Brain microvascular endothelial cell (primary cell): ENCODE measurements at regions not wholly inside any gene's neighbourhood (a gene's known extent, or its start where the extent isn't known, plus 50 kb on each side); places are given as distances from the start of the nearest gene placed in this dataset.

Experiments
- DNase-seq: peaks from one replicate; pipeline ENCODE4 v3.0.0-alpha.2; 2020
- H3K27ac ChIP-seq: fragments of 250-450 bp; sonication (Bioruptor Pico); 2 replicates; pipeline ENCODE4 v1.5.1; 2020; ENCODE audit warnings: mild to moderate bottlenecking, moderate library complexity
- H3K27me3 ChIP-seq: fragments of 250-450 bp; sonication (Bioruptor Pico); replicated peaks from 2 replicates; pipeline ENCODE4 v1.5.1; 2020; ENCODE audit warnings: mild to moderate bottlenecking
- H3K36me3 ChIP-seq: fragments of 250-450 bp; sonication (Bioruptor Pico); replicated peaks from 2 replicates; pipeline ENCODE4 v1.5.1; 2020; ENCODE audit warnings: mild to moderate bottlenecking
- H3K4me3 ChIP-seq: 2 replicates; pipeline ENCODE4 v1.5.1; 2011; ENCODE audit warnings: low read depth, mild to moderate bottlenecking, control low read depth, low read length, moderate library complexity
- CTCF ChIP-seq: IDR thresholded peaks from 2 replicates; pipeline ENCODE4 v1.5.1; 2011; ENCODE audit warnings: low read depth, mild to moderate bottlenecking, moderate library complexity, low read length, control low read depth, inconsistent platforms; ENCODE audit errors: missing control alignments
- in situ Hi-C: cut with HindIII; loops from 2 replicates; pipeline ENCODE4 v1.10.0; 2017; ENCODE audit warnings: low sequenced_read_pairs, low pct_ligation_motif_present

DNA sequence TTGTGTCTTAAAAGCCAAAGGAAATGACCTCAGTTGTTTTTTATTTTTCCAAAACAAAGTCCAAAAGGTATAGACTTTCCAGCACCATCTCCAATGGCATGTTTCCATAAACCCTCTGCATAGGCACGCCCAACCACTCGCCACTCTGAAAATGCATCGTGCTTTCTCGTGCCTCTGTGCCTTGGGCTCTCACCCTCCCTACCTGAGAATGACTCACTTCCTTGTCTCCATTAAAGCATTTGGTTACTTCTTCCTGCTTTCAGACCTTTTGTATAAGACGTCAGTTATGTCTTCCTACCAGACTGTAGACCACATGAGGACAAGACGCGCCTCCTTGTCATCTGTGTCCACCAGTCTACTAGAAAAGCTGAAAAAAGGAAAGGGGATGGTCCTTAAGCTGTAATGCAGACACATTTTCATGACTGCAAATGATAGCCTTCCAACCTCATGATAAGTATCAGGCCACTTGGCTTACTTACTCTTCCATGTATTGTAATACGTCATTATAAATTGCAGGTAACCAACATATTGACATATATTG, 61.2 kb upstream of the CDYL start:
- in situ Hi-C loops: no loop called here
- H3K27me3 ChIP-seq: no peaks in the 10 kb centered on the region
- no peaks in the 10 kb centered on the region for H3K36me3 ChIP-seq
- no peak for DNase-seq
- H3K27ac ChIP-seq: no peak overlapping the region
- no peak overlapping the region for H3K4me3 ChIP-seq
- no peak for TF ChIP-seq CTCF

GRCh38 chr6:4712291-4712690, 63.9 kb upstream of the CDYL start:
- no peak overlapping the region for H3K4me3 ChIP-seq
- H3K27me3 ChIP-seq: no peaks in the 10 kb centered on the region
- DNase-seq: no peak
- in situ Hi-C loops: no loop called here
- no peak for TF ChIP-seq CTCF
- no peaks in the 10 kb centered on the region for H3K36me3 ChIP-seq
- H3K27ac ChIP-seq: no peak overlapping the region

- H3K27me3 ChIP-seq: no peaks in the 10 kb centered on the region
- no peak overlapping the region for H3K4me3 ChIP-seq
- no peak for TF ChIP-seq CTCF
- no peak overlapping the region for H3K27ac ChIP-seq
- DNase-seq: no peak
- H3K36me3 ChIP-seq: no peaks in the 10 kb centered on the region
- in situ Hi-C loops: no loop called here
Measured at GRCh38 chr6:4707011-4707410, 69.2 kb upstream of the CDYL start.

- Histone ChIP-seq H3K36me3 (no peaks in the 10 kb centered on the region), H3K27me3 (no peaks in the 10 kb centered on the region), H3K27ac (no peak overlapping the region), H3K4me3 (no peak overlapping the region)
- TF ChIP-seq CTCF: no peak
- no peak for DNase-seq
- in situ Hi-C loops: no loop called here
Measured at GRCh38 chr6:4705809-4706208, 70.4 kb upstream of the CDYL start.

DNA sequence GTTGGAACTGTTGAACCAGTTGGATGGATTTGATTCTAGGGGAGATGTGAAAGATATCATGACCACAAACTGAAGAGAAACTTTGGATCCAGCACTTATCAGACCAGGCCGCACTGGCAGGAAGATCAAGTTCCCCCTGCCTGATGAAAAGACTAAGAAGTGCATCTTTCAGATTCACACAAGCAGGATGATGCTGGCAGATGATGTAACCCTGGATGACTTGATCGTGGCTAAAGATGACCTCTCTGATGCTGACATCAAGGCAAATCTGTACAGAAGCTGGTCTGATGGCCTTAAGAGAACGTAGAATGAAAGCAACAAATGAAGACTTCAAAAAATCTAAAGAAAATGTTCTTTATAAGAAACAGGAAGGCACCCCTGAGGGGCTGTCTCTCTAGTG, 72.8 kb upstream of the CDYL start:
- DNase-seq: no peak
- Histone ChIP-seq H3K4me3 (no peak overlapping the region), H3K36me3 (no peaks in the 10 kb centered on the region), H3K27me3 (no peaks in the 10 kb centered on the region), H3K27ac (no peak overlapping the region)
- in situ Hi-C loops: no loop called here
- no peak for TF ChIP-seq CTCF

GRCh38 chr6:4698901-4699659, 77.1 kb upstream of the CDYL start:
- Histone ChIP-seq H3K4me3 (no peak overlapping the region), H3K27ac (no peak overlapping the region), H3K36me3 (no peaks in the 10 kb centered on the region), H3K27me3 (no peaks in the 10 kb centered on the region)
- no peak for DNase-seq
- TF ChIP-seq CTCF: no peak
- in situ Hi-C loops: no loop called here
